ENCODE measurements at regions not wholly inside any gene's neighbourhood (a gene's known extent, or its start where the extent isn't known, plus 50 kb on each side); places are given as distances from the start of the nearest gene placed in this dataset.

- no peaks in the 10 kb centered on the region for H3K36me3 Mint-ChIP-seq
- Histone ChIP-seq H3K4me3 (no peak overlapping the region), H3K79me2 (ENCODE audit: low read depth) (no peaks in the 10 kb centered on the region), H3K4me2 (no peak overlapping the region), H3K4me1 (no peaks in the 10 kb centered on the region), H4K20me1 (ENCODE audit: low read depth) (no peaks in the 10 kb centered on the region), H3K9me3 (ENCODE audit: low read depth) (no peaks in the 10 kb centered on the region), H2AFZ (replicated peaks) (no peak overlapping the region), H3K27me3 (no peaks in the 10 kb centered on the region), H3K9ac (no peak overlapping the region), H3K27ac (no peak overlapping the region), H3F3A (ENCODE audit: low read depth) (no peaks in the 10 kb centered on the region), H3K36me3 (no peaks in the 10 kb centered on the region)
- H3K27ac Mint-ChIP-seq: no peak overlapping the region
- H3K4me1 Mint-ChIP-seq: no peaks in the 10 kb centered on the region
- TF ChIP-seq, protein P1, sequence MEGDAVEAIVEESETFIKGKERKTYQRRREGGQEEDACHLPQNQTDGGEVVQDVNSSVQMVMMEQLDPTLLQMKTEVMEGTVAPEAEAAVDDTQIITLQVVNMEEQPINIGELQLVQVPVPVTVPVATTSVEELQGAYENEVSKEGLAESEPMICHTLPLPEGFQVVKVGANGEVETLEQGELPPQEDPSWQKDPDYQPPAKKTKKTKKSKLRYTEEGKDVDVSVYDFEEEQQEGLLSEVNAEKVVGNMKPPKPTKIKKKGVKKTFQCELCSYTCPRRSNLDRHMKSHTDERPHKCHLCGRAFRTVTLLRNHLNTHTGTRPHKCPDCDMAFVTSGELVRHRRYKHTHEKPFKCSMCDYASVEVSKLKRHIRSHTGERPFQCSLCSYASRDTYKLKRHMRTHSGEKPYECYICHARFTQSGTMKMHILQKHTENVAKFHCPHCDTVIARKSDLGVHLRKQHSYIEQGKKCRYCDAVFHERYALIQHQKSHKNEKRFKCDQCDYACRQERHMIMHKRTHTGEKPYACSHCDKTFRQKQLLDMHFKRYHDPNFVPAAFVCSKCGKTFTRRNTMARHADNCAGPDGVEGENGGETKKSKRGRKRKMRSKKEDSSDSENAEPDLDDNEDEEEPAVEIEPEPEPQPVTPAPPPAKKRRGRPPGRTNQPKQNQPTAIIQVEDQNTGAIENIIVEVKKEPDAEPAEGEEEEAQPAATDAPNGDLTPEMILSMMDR (IDR thresholded peaks at IDR 0.05): no peak
- TF ChIP-seq EZH2phosphoT487 (IDR thresholded peaks at IDR 0.05): no peak
- no peak for TF ChIP-seq EZH2 (IDR thresholded peaks at IDR 0.05)
- H3K9me3 Mint-ChIP-seq: no peaks in the 10 kb centered on the region
- no peaks in the 10 kb centered on the region for H3K27me3 Mint-ChIP-seq (ENCODE audit: insufficient read depth, low read depth)
- DNase-seq (ENCODE audit: low spot score): no peak
- H3K4me3 Mint-ChIP-seq: no peak overlapping the region
Measured at GRCh38 chr1:170271430-170272161, 125.8 kb downstream of the NTMT2 start.

GRCh38 chr1:170273291-170274130 is 127.8 kb downstream of the NTMT2 start:
- Mint-ChIP-seq H3K9me3 (no peaks in the 10 kb centered on the region), H3K36me3 (no peaks in the 10 kb centered on the region), H3K27ac (no peak overlapping the region), H3K4me1 (no peaks in the 10 kb centered on the region), H3K4me3 (no peak overlapping the region), H3K27me3 (ENCODE audit: insufficient read depth, low read depth) (no peaks in the 10 kb centered on the region)
- TF ChIP-seq EZH2phosphoT487 (IDR thresholded peaks at IDR 0.05): no peak
- no peak for TF ChIP-seq EZH2 (IDR thresholded peaks at IDR 0.05)
- TF ChIP-seq, protein P1 (IDR thresholded peaks at IDR 0.05): no peak
- Histone ChIP-seq H3K9ac (no peak overlapping the region), H3F3A (ENCODE audit: low read depth) (no peaks in the 10 kb centered on the region), H3K36me3 (no peaks in the 10 kb centered on the region), H4K20me1 (ENCODE audit: low read depth) (no peaks in the 10 kb centered on the region), H3K79me2 (ENCODE audit: low read depth) (no peaks in the 10 kb centered on the region), H3K4me1 (no peaks in the 10 kb centered on the region), H3K4me3 (no peak overlapping the region), H2AFZ (replicated peaks) (no peak overlapping the region), H3K27me3 (no peaks in the 10 kb centered on the region), H3K9me3 (ENCODE audit: low read depth) (no peaks in the 10 kb centered on the region), H3K27ac (no peak overlapping the region), H3K4me2 (no peak overlapping the region)
- no peak for DNase-seq (ENCODE audit: low spot score)

GRCh38 chr1:170274131-170274501 is 128.4 kb downstream of the NTMT2 start:
- no peak for TF ChIP-seq EZH2 (IDR thresholded peaks at IDR 0.05)
- no peak for TF ChIP-seq EZH2phosphoT487 (IDR thresholded peaks at IDR 0.05)
- TF ChIP-seq, protein P1 (IDR thresholded peaks at IDR 0.05): no peak
- no peaks in the 10 kb centered on the region for H3K9me3 ChIP-seq (ENCODE audit: low read depth)
- no peak overlapping the region for H2AFZ ChIP-seq (replicated peaks)
- no peak for DNase-seq (ENCODE audit: low spot score)
- no peak overlapping the region for H3K27ac ChIP-seq
- H3F3A ChIP-seq (ENCODE audit: low read depth): no peaks in the 10 kb centered on the region
- no peaks in the 10 kb centered on the region for H3K36me3 Mint-ChIP-seq
- H3K27me3 ChIP-seq: no peaks in the 10 kb centered on the region
- H3K36me3 ChIP-seq: no peaks in the 10 kb centered on the region
- no peak overlapping the region for H3K9ac ChIP-seq
- H3K9me3 Mint-ChIP-seq: no peaks in the 10 kb centered on the region
- no peaks in the 10 kb centered on the region for H4K20me1 ChIP-seq (ENCODE audit: low read depth)
- no peaks in the 10 kb centered on the region for H3K79me2 ChIP-seq (ENCODE audit: low read depth)
- no peak overlapping the region for H3K4me2 ChIP-seq
- no peaks in the 10 kb centered on the region for H3K4me1 ChIP-seq
- H3K27me3 Mint-ChIP-seq (ENCODE audit: insufficient read depth, low read depth): no peaks in the 10 kb centered on the region
- H3K27ac Mint-ChIP-seq: no peak overlapping the region
- no peak overlapping the region for H3K4me3 Mint-ChIP-seq
- H3K4me3 ChIP-seq: no peak overlapping the region
- H3K4me1 Mint-ChIP-seq: no peaks in the 10 kb centered on the region
